Sigmoid colon (tissue), 6 donors: ENCODE measurements at regions not wholly inside any gene's neighbourhood (a gene's known extent, or its start where the extent isn't known, plus 50 kb on each side); places are given as distances from the start of the nearest gene placed in this dataset.

Experiments
- DNase-seq: peaks from one replicate; pipeline ENCODE4 v3.0.0-alpha.2; 2019
- H3K27ac ChIP-seq, 4 donors: fragments of 200-600 bp; sonication (generic); one replicate each; pipeline ENCODE4 v1.5.1; 2016 to 2019; ENCODE audit warnings: mild to moderate bottlenecking in 1 of 4
- H3K27me3 ChIP-seq, 3 donors: fragments of 200-600 bp; sonication (generic); one replicate each; pipeline ENCODE4 v1.5.1; 2019; ENCODE audit warnings: mild to moderate bottlenecking in 1 of 3
- H3K36me3 ChIP-seq, 4 donors: fragments of 200-600 bp; sonication (generic); one replicate each; pipeline ENCODE4 v1.5.1; 2016 to 2019
- H3K4me1 ChIP-seq, 4 donors: fragments of 200-600 bp; sonication (generic); one replicate each; pipeline ENCODE4 v1.5.1; 2017 to 2019
- H3K4me3 ChIP-seq, 4 donors: fragments of 200-600 bp; sonication (generic); one replicate each; pipeline ENCODE4 v1.5.1; 2017 to 2019; ENCODE audit warnings: mild to moderate bottlenecking in 2 of 4, moderate library complexity in 1 of 4
- H3K9me3 ChIP-seq, 4 donors: fragments of 200-600 bp in 3 of 4; sonication (generic) in 3 of 4; one replicate each; pipeline versions ENCODE4 v1.5.1 to v1.6.1; 2013 to 2019
- EP300 ChIP-seq, 4 donors: sonication (generic); formaldehyde crosslinking; IDR thresholded peaks; one replicate each; pipeline ENCODE4 v1.6.1; 2017; ENCODE audit warnings: antibody characterized with exemption in 4 of 4
- POLR2A ChIP-seq, 2 donors: fragments of 450-650 bp; IDR thresholded peaks; one replicate each; pipeline ENCODE4 v1.6.1; 2016; ENCODE audit warnings: antibody characterized with exemption in 2 of 2, mild to moderate bottlenecking in 2 of 2, moderate library complexity in 2 of 2
- POLR2AphosphoS5 ChIP-seq, 4 donors: sonication (generic); formaldehyde crosslinking; IDR thresholded peaks; one replicate each; pipeline ENCODE4 v1.6.1; 2017; ENCODE audit warnings: antibody characterized with exemption in 4 of 4
- WGBS, 2 donors: extraction: QIAGEN DNeasy Blood & Tissue Kit; methylation state at CpG; one replicate each; pipeline ENCODE4 v1.1.7; 2013; 5-methylcytosine and 5-hydroxymethylcytosine counted together
- intact Hi-C: fragments of 100-400 bp; cut with DNase I; formaldehyde crosslinking; loops from one replicate; pipeline ENCODE4 v1.15.1; 2023
- TF ChIP-seq, protein P1 (sequence below), 4 experiments: fragments of 450-650 bp in 3 of 4; fragments of 200-600 bp in 1 of 4; IDR thresholded peaks; one replicate each; pipeline ENCODE4 v1.5.1; 2016 to 2019; ENCODE audit warnings: antibody characterized with exemption in 4 of 4, mild to moderate bottlenecking in 3 of 4, moderate library complexity in 2 of 4
- donor health status: healthy with polysubstance abuse.
- donor health status: healthy.

DNA sequence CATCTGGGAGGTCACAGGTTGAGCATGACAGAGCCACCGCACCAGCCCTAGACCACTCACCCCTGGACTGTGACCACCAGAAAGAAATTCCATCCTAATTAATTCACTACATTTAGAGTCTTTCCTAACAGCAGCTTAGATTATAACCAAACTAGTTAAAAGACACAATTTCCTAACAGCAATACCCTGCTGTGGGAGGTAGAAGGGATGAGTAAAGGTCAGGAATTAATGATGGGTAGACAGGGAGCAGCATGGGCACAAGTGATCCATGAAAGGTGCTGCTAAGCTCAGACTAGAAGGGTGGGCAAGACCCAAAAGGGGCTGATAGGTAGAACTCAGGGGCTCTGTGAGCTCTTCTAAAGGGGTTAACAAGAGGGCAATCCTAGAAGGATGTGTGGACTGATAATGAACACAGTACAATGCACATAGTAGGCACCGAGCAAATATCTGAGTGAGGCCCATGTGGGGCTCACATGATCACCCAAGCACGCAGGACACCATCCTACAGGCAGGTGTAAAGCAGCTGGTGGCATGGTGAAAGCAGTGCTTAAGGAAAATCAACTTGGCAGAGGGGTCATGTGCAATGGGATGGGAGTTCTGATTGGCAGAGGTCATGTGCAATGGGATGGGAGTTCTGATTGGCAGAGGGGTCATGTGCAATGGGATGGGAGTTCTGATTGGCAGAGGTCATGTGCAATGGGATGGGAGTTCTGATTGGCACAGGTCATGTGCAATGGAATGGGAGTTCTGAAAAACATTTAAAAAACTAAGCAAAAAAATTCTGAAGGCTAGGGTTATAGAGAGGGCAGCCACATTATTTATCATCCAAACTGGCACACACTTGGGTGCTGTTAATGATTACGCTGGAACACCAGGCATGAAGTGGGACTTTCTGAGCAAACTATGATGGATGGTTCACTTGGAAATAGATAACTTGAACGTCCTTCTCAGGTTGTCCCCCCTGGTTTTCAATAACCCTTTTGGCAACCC is 188.2 kb upstream of the FOXQ1 start:
- WGBS, 2 donors: 77 to 82% methylated on average over 5 of the region's 5 CpGs
- TF ChIP-seq EP300 (IDR thresholded peaks at IDR 0.05) (no peak), POLR2AphosphoS5 (IDR thresholded peaks at IDR 0.05) (no peak), POLR2A (IDR thresholded peaks at IDR 0.05) (no peak)
- TF ChIP-seq, protein P1, sequence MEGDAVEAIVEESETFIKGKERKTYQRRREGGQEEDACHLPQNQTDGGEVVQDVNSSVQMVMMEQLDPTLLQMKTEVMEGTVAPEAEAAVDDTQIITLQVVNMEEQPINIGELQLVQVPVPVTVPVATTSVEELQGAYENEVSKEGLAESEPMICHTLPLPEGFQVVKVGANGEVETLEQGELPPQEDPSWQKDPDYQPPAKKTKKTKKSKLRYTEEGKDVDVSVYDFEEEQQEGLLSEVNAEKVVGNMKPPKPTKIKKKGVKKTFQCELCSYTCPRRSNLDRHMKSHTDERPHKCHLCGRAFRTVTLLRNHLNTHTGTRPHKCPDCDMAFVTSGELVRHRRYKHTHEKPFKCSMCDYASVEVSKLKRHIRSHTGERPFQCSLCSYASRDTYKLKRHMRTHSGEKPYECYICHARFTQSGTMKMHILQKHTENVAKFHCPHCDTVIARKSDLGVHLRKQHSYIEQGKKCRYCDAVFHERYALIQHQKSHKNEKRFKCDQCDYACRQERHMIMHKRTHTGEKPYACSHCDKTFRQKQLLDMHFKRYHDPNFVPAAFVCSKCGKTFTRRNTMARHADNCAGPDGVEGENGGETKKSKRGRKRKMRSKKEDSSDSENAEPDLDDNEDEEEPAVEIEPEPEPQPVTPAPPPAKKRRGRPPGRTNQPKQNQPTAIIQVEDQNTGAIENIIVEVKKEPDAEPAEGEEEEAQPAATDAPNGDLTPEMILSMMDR (IDR thresholded peaks at IDR 0.05): no peak
- DNase-seq: no peak

DNA sequence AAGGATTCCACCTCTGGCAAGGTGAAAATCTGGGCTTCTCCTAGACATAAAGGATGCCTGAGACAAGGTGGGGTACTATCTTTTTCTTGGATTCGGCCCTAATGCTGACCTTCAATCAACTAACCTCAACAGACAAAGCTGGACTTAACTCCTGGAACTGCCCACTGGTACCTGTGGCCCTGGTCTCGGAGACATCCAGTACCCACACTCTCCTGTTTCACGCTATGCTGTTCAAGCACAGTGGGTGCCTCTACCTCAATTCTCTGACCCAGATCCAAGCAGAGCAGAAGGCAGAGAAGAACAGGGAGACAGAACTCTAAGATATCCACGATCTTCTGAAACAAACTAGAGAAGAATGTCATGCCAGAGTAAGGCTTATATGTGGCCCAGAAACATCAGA is 189.8 kb upstream of the FOXQ1 start:
- Histone ChIP-seq H3K4me3 (no peak overlapping the region), H3K27ac (no peak overlapping the region), H3K4me1 (no peaks in the 10 kb centered on the region), H3K36me3 (no peaks in the 10 kb centered on the region), H3K9me3 (no peaks in the 10 kb centered on the region), H3K27me3 (no peaks in the 10 kb centered on the region)
- TF ChIP-seq, protein P1 (IDR thresholded peaks at IDR 0.05): no peak
- TF ChIP-seq EP300 (IDR thresholded peaks at IDR 0.05) (no peak), POLR2A (IDR thresholded peaks at IDR 0.05) (no peak)
- intact Hi-C loops: no loop called here
- DNase-seq: no peak
- 92% methylated on average over 4 of the region's 4 CpGs for WGBS, 2 donors

More for the DNA sequence above, 188.2 kb upstream of the FOXQ1 start:
- no peaks in the 10 kb centered on the region for H3K36me3 ChIP-seq
- intact Hi-C loops: no loop called here
- no peaks in the 10 kb centered on the region for H3K27me3 ChIP-seq
- no peaks in the 10 kb centered on the region for H3K4me1 ChIP-seq
- H3K4me3 ChIP-seq: no peak overlapping the region
- no peak overlapping the region for H3K27ac ChIP-seq
- H3K9me3 ChIP-seq: no peaks in the 10 kb centered on the region

DNA sequence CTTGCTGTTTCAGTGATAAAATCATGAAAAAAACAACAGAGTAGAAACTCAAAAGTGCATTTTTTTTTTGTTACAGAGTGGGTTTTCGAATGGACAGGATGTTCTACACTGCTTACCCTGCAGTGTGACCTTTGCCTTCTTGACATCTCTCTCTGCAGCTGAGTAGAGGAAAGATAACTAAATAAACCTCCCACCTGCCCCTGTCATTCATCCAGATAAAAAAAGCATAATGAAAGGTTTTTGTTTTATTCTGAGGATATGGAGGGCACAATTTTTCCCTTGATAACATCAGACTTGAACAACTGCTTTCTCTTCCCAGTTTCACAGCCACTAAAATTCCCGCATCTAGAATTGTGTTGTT is 193.6 kb upstream of the FOXQ1 start:
- DNase-seq: no peak
- intact Hi-C loops: no loop called here
- WGBS, 2 donors: 72 to 75% methylated on average over 2 of the region's 2 CpGs
- H3K4me1 ChIP-seq: no peaks in the 10 kb centered on the region
- TF ChIP-seq, protein P1 (IDR thresholded peaks at IDR 0.05): no peak
- TF ChIP-seq POLR2AphosphoS5 (IDR thresholded peaks at IDR 0.05) (no peak), POLR2A (IDR thresholded peaks at IDR 0.05) (no peak), EP300 (IDR thresholded peaks at IDR 0.05) (no peak)
- H3K27me3 ChIP-seq: no peaks in the 10 kb centered on the region
- no peak overlapping the region for H3K27ac ChIP-seq
- no peak overlapping the region for H3K4me3 ChIP-seq
- no peaks in the 10 kb centered on the region for H3K9me3 ChIP-seq
- H3K36me3 ChIP-seq: no peaks in the 10 kb centered on the region

DNA sequence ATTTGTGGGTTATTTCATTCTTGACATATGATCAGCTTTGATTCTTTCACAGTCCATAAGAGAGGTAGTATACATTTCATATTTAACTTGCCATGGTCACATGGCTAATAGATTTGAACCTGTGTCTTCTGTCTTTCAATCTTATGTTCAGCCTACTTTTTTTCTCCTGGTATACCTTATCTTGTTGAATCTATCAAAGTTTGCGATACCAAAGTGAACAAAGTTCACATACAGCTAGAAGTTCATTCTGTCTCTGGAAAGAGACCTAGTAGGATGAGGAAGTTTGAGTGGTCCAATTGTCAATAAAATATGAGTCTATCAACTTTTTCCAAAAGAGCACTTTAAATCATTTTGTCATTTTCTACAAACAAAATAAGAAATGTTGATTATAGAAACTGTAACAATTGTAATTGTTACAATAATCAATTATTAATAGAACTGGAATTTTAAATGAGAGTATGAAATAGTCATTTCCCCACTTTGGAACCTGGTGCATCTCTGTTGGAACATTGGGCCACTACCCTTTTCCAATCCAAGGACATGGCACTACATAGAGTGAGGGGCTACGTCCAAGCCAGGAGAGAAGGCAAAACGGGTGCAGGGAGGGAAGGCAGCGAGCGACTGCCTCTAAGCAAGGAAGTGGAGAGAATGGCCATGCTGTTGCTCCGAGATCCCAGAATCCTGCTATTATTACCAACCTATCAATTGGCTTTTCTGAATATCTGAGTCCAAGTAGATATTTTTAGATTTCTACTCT is 194.2 kb upstream of the FOXQ1 start:
- intact Hi-C loops: no loop called here
- WGBS, 2 donors: 78 to 81% methylated on average over 6 of the region's 6 CpGs
- Histone ChIP-seq H3K27ac (no peak overlapping the region), H3K9me3 (no peaks in the 10 kb centered on the region), H3K36me3 (no peaks in the 10 kb centered on the region), H3K4me1 (no peaks in the 10 kb centered on the region), H3K4me3 (no peak overlapping the region), H3K27me3 (no peaks in the 10 kb centered on the region)
- no peak for DNase-seq
- TF ChIP-seq POLR2AphosphoS5 (IDR thresholded peaks at IDR 0.05): no peak
- no peak for TF ChIP-seq EP300 (IDR thresholded peaks at IDR 0.05)
- TF ChIP-seq POLR2A (IDR thresholded peaks at IDR 0.05): no peak
- TF ChIP-seq, protein P1 (IDR thresholded peaks at IDR 0.05): no peak
